Gastroesophageal sphincter (tissue), 3 donors: ENCODE measurements at regions not wholly inside any gene's neighbourhood (a gene's known extent, or its start where the extent isn't known, plus 50 kb on each side); places are given as distances from the start of the nearest gene placed in this dataset.

Experiments used
- EP300 ChIP-seq: sonication (generic); formaldehyde crosslinking; IDR thresholded peaks from one replicate; pipeline ENCODE4 v1.6.1; 2017; ENCODE audit warnings: antibody characterized with exemption, mild to moderate bottlenecking
- POLR2A ChIP-seq, 2 donors: fragments of 450-650 bp; IDR thresholded peaks; one replicate each; pipeline ENCODE4 v1.6.1; 2017; ENCODE audit warnings: antibody characterized with exemption in 2 of 2, mild to moderate bottlenecking in 2 of 2, moderate library complexity in 1 of 2
- POLR2AphosphoS5 ChIP-seq: sonication (generic); formaldehyde crosslinking; IDR thresholded peaks from one replicate; pipeline ENCODE4 v1.6.1; 2017; ENCODE audit warnings: antibody characterized with exemption
- TF ChIP-seq, protein P1 (sequence below), 4 experiments: fragments of 200-600 bp in 2 of 4; fragments of 450-650 bp in 2 of 4; sonication (generic) in 1 of 4; IDR thresholded peaks; one replicate each; pipeline ENCODE4 v1.5.1; 2017 to 2019; ENCODE audit warnings: antibody characterized with exemption in 4 of 4, mild to moderate bottlenecking in 2 of 4, moderate library complexity in 2 of 4

DNA sequence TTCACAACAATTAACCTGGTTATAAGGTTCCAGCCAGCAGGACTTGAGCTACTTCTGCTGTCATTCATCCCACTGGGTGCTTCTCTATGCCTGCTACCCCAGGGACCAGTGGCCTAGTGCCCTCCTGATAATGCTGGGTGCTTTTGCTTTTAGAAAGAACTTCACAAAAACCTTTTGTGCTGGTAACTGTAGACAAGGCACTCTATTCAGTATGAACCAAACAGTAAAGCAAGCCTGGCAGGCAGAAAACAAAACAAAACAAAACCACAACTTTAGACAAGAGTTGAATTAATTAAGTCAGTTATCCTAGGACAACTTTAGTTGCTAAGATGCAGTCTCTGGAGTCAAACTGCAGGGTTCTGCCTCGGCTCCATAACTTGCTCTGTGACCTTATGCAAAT, 61.9 kb upstream of the ADGRL2 start:
- TF ChIP-seq EP300 (no peak), POLR2A (IDR thresholded peaks at IDR 0.05) (no peak), POLR2AphosphoS5 (no peak)
- TF ChIP-seq, protein P1, sequence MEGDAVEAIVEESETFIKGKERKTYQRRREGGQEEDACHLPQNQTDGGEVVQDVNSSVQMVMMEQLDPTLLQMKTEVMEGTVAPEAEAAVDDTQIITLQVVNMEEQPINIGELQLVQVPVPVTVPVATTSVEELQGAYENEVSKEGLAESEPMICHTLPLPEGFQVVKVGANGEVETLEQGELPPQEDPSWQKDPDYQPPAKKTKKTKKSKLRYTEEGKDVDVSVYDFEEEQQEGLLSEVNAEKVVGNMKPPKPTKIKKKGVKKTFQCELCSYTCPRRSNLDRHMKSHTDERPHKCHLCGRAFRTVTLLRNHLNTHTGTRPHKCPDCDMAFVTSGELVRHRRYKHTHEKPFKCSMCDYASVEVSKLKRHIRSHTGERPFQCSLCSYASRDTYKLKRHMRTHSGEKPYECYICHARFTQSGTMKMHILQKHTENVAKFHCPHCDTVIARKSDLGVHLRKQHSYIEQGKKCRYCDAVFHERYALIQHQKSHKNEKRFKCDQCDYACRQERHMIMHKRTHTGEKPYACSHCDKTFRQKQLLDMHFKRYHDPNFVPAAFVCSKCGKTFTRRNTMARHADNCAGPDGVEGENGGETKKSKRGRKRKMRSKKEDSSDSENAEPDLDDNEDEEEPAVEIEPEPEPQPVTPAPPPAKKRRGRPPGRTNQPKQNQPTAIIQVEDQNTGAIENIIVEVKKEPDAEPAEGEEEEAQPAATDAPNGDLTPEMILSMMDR (IDR thresholded peaks at IDR 0.05): no peak
